HAP-1 (cell line): ENCODE measurements at regions not wholly inside any gene's neighbourhood (a gene's known extent, or its start where the extent isn't known, plus 50 kb on each side); places are given as distances from the start of the nearest gene placed in this dataset.

Experiments
- DNase-seq, 2 experiments: peaks; one replicate each; pipeline ENCODE4 v3.0.0-alpha.2; 2016 to 2020; ENCODE audit warnings: low spot score in 2 of 2
- H3K27me3 ChIP-seq: fragments of 250-450 bp; sonication (Bioruptor Pico); 2 replicates; pipeline ENCODE4 v1.5.1; 2020; ENCODE audit warnings: low read depth, mild to moderate bottlenecking, moderate library complexity
- H3K36me3 ChIP-seq: fragments of 250-450 bp; sonication (Bioruptor Pico); replicated peaks from 2 replicates; pipeline ENCODE4 v1.5.1; 2020; ENCODE audit warnings: mild to moderate bottlenecking
- H3K4me1 ChIP-seq: fragments of 250-450 bp; sonication (Bioruptor Pico); 2 replicates; pipeline ENCODE4 v1.5.1; 2020; ENCODE audit warnings: mild to moderate bottlenecking
- H3K4me3 ChIP-seq: fragments of 250-450 bp; sonication (Bioruptor Pico); 2 replicates; pipeline ENCODE4 v1.5.1; 2020; ENCODE audit warnings: mild to moderate bottlenecking, moderate library complexity
- H3K9me3 ChIP-seq: fragments of 250-450 bp; sonication (Bioruptor Pico); 2 replicates; pipeline ENCODE4 v1.5.1; 2020; ENCODE audit warnings: mild to moderate bottlenecking, moderate library complexity
- in situ Hi-C: fragments of 300-500 bp; cut with MboI; formaldehyde crosslinking; loops from 3 replicates; pipeline ENCODE4 v1.14.3; 2020; ENCODE audit warnings: low sequenced_read_pairs, inconsistent platforms, mixed read lengths

GRCh38 chr1:187621951-187622350 is 793.2 kb downstream of the PLA2G4A start:
- no peaks in the 10 kb centered on the region for H3K9me3 ChIP-seq
- H3K4me1 ChIP-seq, result peaks cover 22% of the 10 kb centered on the region
- in situ Hi-C loops, result no loop called here
- H3K36me3 ChIP-seq, result no peaks in the 10 kb centered on the region
- no peak overlapping the region for H3K4me3 ChIP-seq
- no peak for DNase-seq
- no peaks in the 10 kb centered on the region for H3K27me3 ChIP-seq

DNA sequence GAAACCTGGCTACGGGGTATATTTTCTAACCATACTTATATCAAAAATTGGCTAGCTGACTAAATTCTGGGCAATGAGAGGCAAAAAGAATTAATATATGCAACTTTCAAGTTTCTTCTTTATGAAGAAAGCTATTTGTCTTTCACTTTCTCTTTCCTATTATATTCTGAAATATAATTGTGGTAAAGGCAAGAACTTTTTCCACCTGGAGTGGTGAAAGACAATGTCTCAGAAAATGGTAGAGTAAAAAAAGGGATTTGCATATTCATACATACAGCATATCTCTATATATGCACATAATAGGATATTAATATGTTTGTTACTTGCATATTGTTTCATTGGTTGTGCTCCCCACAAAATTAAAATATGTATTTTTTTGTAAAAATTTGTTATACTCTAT is 793.8 kb downstream of the PLA2G4A start:
- in situ Hi-C loops, result no loop called here
- DNase-seq, result no peak
- Histone ChIP-seq H3K27me3 (no peaks in the 10 kb centered on the region), H3K36me3 (no peaks in the 10 kb centered on the region), H3K9me3 (no peaks in the 10 kb centered on the region), H3K4me1 (peaks cover 22% of the 10 kb centered on the region), H3K4me3 (no peak overlapping the region)

DNA sequence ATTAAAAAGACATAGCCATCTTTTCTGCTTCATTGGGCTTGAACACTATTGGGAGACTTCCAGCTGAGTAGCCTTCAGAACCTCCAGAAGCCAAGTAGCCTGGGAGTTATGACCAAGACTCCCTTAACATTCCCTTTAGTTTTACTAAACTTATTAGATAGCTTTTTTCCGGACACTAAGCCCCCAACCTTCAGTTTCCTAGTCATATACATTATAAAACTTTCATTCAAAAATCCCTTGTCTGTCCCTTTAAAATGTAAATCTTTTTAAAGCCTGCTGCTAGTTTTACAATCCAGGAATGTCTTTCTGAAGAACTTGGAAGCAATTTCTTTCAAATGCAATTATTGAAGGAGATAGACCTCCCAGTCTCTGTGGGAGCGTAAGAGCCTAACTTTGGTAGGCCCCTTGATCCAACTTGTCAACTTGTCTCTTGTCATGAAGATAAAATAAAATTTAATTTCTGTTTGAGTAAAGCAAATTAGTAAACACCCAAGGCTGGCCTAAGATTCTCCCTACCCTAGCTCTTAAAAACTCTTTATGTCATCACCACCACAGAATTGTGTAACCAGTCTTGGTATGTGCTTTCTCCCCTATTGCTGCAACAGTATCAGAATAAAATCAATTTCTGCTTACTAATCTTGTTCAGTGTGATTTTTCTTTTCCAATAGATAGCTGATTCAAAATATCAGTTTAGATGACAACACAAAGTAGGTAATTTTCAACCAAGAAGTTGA is 796.2 kb downstream of the PLA2G4A start:
- peaks cover 22% of the 10 kb centered on the region for H3K4me1 ChIP-seq
- H3K4me3 ChIP-seq, result no peak overlapping the region
- no peaks in the 10 kb centered on the region for H3K36me3 ChIP-seq
- DNase-seq, result peak; percentile 40 to 89
- H3K27me3 ChIP-seq, result no peaks in the 10 kb centered on the region
- in situ Hi-C loops, result no loop called here
- H3K9me3 ChIP-seq, result no peaks in the 10 kb centered on the region

- Histone ChIP-seq H3K27me3 (no peaks in the 10 kb centered on the region), H3K9me3 (no peaks in the 10 kb centered on the region), H3K36me3 (no peaks in the 10 kb centered on the region), H3K4me3 (no peak overlapping the region), H3K4me1 (peaks cover 22% of the 10 kb centered on the region)
- peak; percentile 43 to 67 for DNase-seq
- in situ Hi-C loops, result no loop called here
These were observed 797.3 kb downstream of the PLA2G4A start for GRCh38 chr1:187626056-187626455.

- no peaks in the 10 kb centered on the region for H3K9me3 ChIP-seq
- DNase-seq, result no peak
- no peaks in the 10 kb centered on the region for H3K27me3 ChIP-seq
- peaks cover 22% of the 10 kb centered on the region for H3K4me1 ChIP-seq
- H3K4me3 ChIP-seq, result no peak overlapping the region
- H3K36me3 ChIP-seq, result no peaks in the 10 kb centered on the region
- in situ Hi-C loops, result no loop called here
These were observed 798.8 kb downstream of the PLA2G4A start for GRCh38 chr1:187627516-187627915.

DNA sequence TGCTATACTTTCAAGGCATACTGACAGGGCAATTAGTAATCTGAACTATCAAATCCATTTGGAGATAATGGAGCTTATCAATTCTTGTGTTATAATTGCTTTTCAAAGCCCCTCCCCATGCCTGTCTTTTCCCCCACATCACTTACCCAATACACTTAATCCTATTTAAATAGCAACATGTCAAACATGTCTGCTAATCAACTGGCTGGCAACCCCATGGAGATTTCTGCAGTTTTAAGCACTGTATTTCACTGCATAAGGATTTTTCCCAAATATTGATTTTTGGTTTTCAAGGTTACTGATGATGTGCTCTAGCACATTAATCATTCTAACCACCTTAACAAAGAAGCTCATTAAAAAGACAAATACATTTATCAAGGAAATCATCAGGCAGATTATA is 800.3 kb downstream of the PLA2G4A start:
- H3K4me3 ChIP-seq, result no peak overlapping the region
- no peaks in the 10 kb centered on the region for H3K9me3 ChIP-seq
- no peak for DNase-seq
- in situ Hi-C loops, result no loop called here
- H3K36me3 ChIP-seq, result no peaks in the 10 kb centered on the region
- H3K27me3 ChIP-seq, result no peaks in the 10 kb centered on the region
- peaks cover 22% of the 10 kb centered on the region for H3K4me1 ChIP-seq

GRCh38 chr1:187630653-187631380 is 802.1 kb downstream of the PLA2G4A start:
- in situ Hi-C loops, result no loop called here
- Histone ChIP-seq H3K9me3 (no peaks in the 10 kb centered on the region), H3K27me3 (no peaks in the 10 kb centered on the region), H3K36me3 (no peaks in the 10 kb centered on the region), H3K4me3 (no peak overlapping the region), H3K4me1 (peaks cover 8% of the 10 kb centered on the region)
- no peak for DNase-seq

- Histone ChIP-seq H3K9me3 (no peaks in the 10 kb centered on the region), H3K4me3 (no peak overlapping the region), H3K4me1 (peaks cover 3% of the 10 kb centered on the region; the same call in 1 of the 2 replicates), H3K36me3 (no peaks in the 10 kb centered on the region), H3K27me3 (no peaks in the 10 kb centered on the region)
- in situ Hi-C loops, result no loop called here
- no peak for DNase-seq
These were observed 802.6 kb downstream of the PLA2G4A start for GRCh38 chr1:187631381-187631675.

GRCh38 chr1:187631984-187632383 is 803.2 kb downstream of the PLA2G4A start:
- Histone ChIP-seq H3K36me3 (no peaks in the 10 kb centered on the region), H3K9me3 (no peaks in the 10 kb centered on the region), H3K4me1 (no peaks in the 10 kb centered on the region), H3K4me3 (no peak overlapping the region), H3K27me3 (no peaks in the 10 kb centered on the region)
- DNase-seq, result no peak
- in situ Hi-C loops, result no loop called here

DNA sequence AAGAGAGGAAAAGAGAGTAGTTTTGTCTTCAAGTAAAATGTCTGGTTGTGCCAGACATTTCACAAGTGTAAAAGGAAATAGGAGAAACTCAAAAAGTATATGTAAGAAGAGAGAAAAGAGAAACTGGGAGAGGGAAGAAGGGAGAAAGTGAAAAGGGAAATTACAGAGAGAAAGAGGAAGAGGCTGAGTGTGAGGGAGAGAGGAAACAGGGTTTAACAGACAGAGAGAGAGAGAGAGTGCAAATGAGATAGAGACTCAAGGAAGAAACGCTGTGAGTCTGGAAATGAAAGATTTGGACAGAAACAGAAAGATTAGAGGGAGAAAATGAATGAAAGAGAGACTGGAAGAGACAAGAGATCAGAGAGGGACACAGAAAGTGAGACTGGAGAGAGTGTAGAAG is 806.2 kb downstream of the PLA2G4A start:
- H3K4me3 ChIP-seq, result no peak overlapping the region
- in situ Hi-C loops, result no loop called here
- DNase-seq, result no peak
- no peaks in the 10 kb centered on the region for H3K9me3 ChIP-seq
- no peaks in the 10 kb centered on the region for H3K4me1 ChIP-seq
- no peaks in the 10 kb centered on the region for H3K36me3 ChIP-seq
- no peaks in the 10 kb centered on the region for H3K27me3 ChIP-seq

GRCh38 chr1:187638733-187639434 is 810.1 kb downstream of the PLA2G4A start:
- DNase-seq, result no peak
- in situ Hi-C loops, result no loop called here
- no peaks in the 10 kb centered on the region for H3K27me3 ChIP-seq
- no peaks in the 10 kb centered on the region for H3K4me1 ChIP-seq
- no peaks in the 10 kb centered on the region; the same call in 1 of the 2 replicates for H3K9me3 ChIP-seq
- H3K4me3 ChIP-seq, result no peak overlapping the region
- no peaks in the 10 kb centered on the region for H3K36me3 ChIP-seq

DNA sequence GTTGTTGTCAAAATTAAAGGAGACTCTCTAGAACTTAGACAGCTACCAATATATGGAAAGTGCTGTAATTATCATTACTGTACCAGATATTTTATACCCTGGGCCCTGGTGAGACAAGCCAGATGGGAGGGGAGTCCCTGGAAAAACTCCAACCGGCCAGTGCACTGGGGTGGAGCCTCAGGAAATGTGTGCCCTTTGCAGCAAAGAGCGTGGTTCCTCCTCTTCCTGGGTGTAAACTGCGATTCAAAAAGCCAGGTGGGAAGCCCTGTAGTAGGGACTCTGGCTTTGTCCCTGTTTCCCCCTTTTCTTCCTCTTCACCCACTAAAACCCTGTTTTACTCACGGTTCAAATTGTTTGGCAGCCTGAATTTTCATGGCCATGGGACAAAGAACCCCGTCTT is 812.3 kb downstream of the PLA2G4A start:
- in situ Hi-C loops, result no loop called here
- no peaks in the 10 kb centered on the region; the same call in 1 of the 2 replicates for H3K9me3 ChIP-seq
- no peaks in the 10 kb centered on the region for H3K27me3 ChIP-seq
- no peaks in the 10 kb centered on the region for H3K4me1 ChIP-seq
- no peak for DNase-seq
- H3K36me3 ChIP-seq, result no peaks in the 10 kb centered on the region
- H3K4me3 ChIP-seq, result no peak overlapping the region

DNA sequence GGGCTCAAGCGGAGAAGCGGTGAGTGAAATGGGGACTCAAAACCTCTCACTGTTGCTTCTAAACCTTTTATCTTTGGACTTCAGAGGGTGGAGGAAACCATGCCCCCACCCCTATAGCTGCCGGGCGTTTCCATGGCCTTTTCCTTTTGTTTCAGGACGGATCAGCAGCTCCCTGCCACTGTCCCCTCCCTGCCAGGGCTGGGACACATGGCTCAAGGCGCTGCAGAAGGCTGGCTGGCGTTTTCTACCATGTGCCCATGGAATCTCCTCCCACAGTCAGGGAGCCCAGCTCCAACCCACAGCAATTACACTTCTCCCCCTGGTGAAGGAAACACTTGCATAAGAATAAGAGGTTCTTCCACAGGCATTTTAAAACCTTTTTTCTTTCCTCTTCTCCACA is 812.7 kb downstream of the PLA2G4A start:
- Histone ChIP-seq H3K27me3 (no peaks in the 10 kb centered on the region), H3K36me3 (no peaks in the 10 kb centered on the region), H3K9me3 (no peaks in the 10 kb centered on the region; the same call in 1 of the 2 replicates), H3K4me3 (no peak overlapping the region), H3K4me1 (no peaks in the 10 kb centered on the region)
- no peak for DNase-seq
- in situ Hi-C loops, result no loop called here

DNA sequence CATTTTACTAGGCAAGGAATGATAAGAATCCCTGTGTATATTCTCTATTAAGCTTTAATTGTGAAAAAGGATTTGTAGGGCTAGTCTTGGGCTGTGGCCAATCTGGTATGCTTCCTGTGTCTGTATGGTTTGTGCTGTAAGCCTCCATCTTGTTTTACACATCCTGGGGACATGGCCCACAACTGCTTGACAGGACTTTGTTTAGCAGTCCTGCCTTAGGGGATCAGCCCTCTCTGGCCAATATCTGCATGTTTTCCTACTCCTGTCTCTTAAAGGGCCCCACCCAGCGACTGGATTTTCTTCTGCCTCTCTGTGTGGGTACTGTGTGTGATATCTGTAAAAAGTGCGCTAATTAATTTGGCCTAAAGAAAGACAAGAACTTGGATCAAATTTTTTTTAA is 813.2 kb downstream of the PLA2G4A start:
- Histone ChIP-seq H3K9me3 (no peaks in the 10 kb centered on the region; the same call in 1 of the 2 replicates), H3K4me1 (no peaks in the 10 kb centered on the region), H3K4me3 (no peak overlapping the region), H3K36me3 (no peaks in the 10 kb centered on the region), H3K27me3 (no peaks in the 10 kb centered on the region)
- DNase-seq, result no peak
- in situ Hi-C loops, result no loop called here
